Activated CD8-positive, alpha-beta memory T cell treated with anti-CD3 and anti-CD28 coated beads, Interleukin-2, amount 50 U/mL, for 1 hour (primary cell): ENCODE measurements at regions not wholly inside any gene's neighbourhood (a gene's known extent, or its start where the extent isn't known, plus 50 kb on each side); places are given as distances from the start of the nearest gene placed in this dataset.
"Not testable (repeated sequence)": the region's sequence is repeated elsewhere in the genome, so short reads cannot be mapped to it uniquely, and the experiment has no call there.

Experiments
- DNase-seq: peaks from one replicate; pipeline ENCODE4 v3.0.0-alpha.2; 2020; ENCODE audit errors: extremely low read depth

GRCh38 chr21:35204850-35205541 lies 155.9 kb upstream of the RUNX1 start:
- no peak for DNase-seq

- no peak for DNase-seq
Measured at GRCh38 chr21:35204125-35204524, 155.0 kb upstream of the RUNX1 start.

GRCh38 chr21:35203093-35203977 lies 154.2 kb upstream of the RUNX1 start:
- no peak for DNase-seq

- DNase-seq, result no peak
Measured at GRCh38 chr21:35202431-35202830, 153.3 kb upstream of the RUNX1 start.

GRCh38 chr21:35201799-35202198 lies 152.7 kb upstream of the RUNX1 start:
- DNase-seq, result no peak

GRCh38 chr21:35201288-35201687 lies 152.2 kb upstream of the RUNX1 start:
- DNase-seq, result no peak

- no peak for DNase-seq
Measured at GRCh38 chr21:35199733-35200015, 150.6 kb upstream of the RUNX1 start.

GRCh38 chr21:35198982-35199732 lies 150.1 kb upstream of the RUNX1 start:
- no peak for DNase-seq

- DNase-seq, result no peak
Measured at GRCh38 chr21:35198565-35198964, 149.5 kb upstream of the RUNX1 start.

GRCh38 chr21:35197992-35198431 lies 148.9 kb upstream of the RUNX1 start:
- DNase-seq, result no peak

GRCh38 chr21:35197191-35197590 lies 148.1 kb upstream of the RUNX1 start:
- DNase-seq, result no peak

GRCh38 chr21:35196128-35196527 lies 147.0 kb upstream of the RUNX1 start:
- no peak for DNase-seq

GRCh38 chr21:35195232-35195631 lies 146.1 kb upstream of the RUNX1 start:
- DNase-seq, result no peak

- DNase-seq, result no peak
Measured at GRCh38 chr21:35191754-35192153, 142.7 kb upstream of the RUNX1 start.

GRCh38 chr21:35191128-35191527 lies 142.0 kb upstream of the RUNX1 start:
- DNase-seq, result no peak

GRCh38 chr21:35190201-35190701 lies 141.1 kb upstream of the RUNX1 start:
- no peak for DNase-seq

GRCh38 chr21:35189077-35189863 lies 140.2 kb upstream of the RUNX1 start:
- no peak for DNase-seq

GRCh38 chr21:35183389-35183788 lies 134.3 kb upstream of the RUNX1 start:
- not testable (repeated sequence) for DNase-seq

- DNase-seq, result no peak
Measured at GRCh38 chr21:35179990-35180540, 131.0 kb upstream of the RUNX1 start.

- DNase-seq, result no peak
Measured at GRCh38 chr21:35178827-35179226, 129.7 kb upstream of the RUNX1 start.

- no peak for DNase-seq
Measured at GRCh38 chr21:35178098-35178497, 129.0 kb upstream of the RUNX1 start.
